Epithelial cell of prostate (primary cell): ENCODE measurements at regions not wholly inside any gene's neighbourhood (a gene's known extent, or its start where the extent isn't known, plus 50 kb on each side); places are given as distances from the start of the nearest gene placed in this dataset.

Experiments used
- DNase-seq: peaks from one replicate; pipeline ENCODE4 v3.0.0-alpha.2; 2011; ENCODE audit warnings: low read depth, low spot score
- H3K27ac ChIP-seq: fragments of 450-650 bp; 2 replicates; pipeline ENCODE4 v1.5.1; 2017; ENCODE audit warnings: mild to moderate bottlenecking

GRCh38 chr2:22215517-22215916, 1091.7 kb downstream of the TDRD15 start:
- no peak for DNase-seq
- no peak overlapping the region for H3K27ac ChIP-seq

- DNase-seq, result no peak
- H3K27ac ChIP-seq, result no peak overlapping the region
These were observed 1094.1 kb downstream of the TDRD15 start for GRCh38 chr2:22217881-22218280.

- DNase-seq, result no peak
- no peak overlapping the region for H3K27ac ChIP-seq
These were observed 1097.2 kb downstream of the TDRD15 start for GRCh38 chr2:22221006-22221405.

- DNase-seq, result no peak
These were observed 1115.2 kb downstream of the TDRD15 start for GRCh38 chr2:22238967-22239366.

GRCh38 chr2:22247466-22247865, 1123.7 kb downstream of the TDRD15 start:
- H3K27ac ChIP-seq, result no peak overlapping the region
- no peak for DNase-seq

More at GRCh38 chr2:22238967-22239366, 1115.2 kb downstream of the TDRD15 start:
- H3K27ac ChIP-seq, result no peak overlapping the region

- H3K27ac ChIP-seq, result no peak overlapping the region
- no peak for DNase-seq
These were observed 1125.1 kb downstream of the TDRD15 start for GRCh38 chr2:22248851-22249250.

- no peak for DNase-seq
- H3K27ac ChIP-seq, result no peak overlapping the region
These were observed 1129.4 kb downstream of the TDRD15 start for GRCh38 chr2:22253171-22253570.

- no peak for DNase-seq
- no peak overlapping the region for H3K27ac ChIP-seq
These were observed 1123.8 kb upstream of the KLHL29 start for GRCh38 chr2:22261165-22261564.

- DNase-seq, result no peak
These were observed 1114.6 kb upstream of the KLHL29 start for GRCh38 chr2:22270341-22270740.

GRCh38 chr2:22273853-22274252, 1111.1 kb upstream of the KLHL29 start:
- DNase-seq, result no peak
- no peak overlapping the region for H3K27ac ChIP-seq

More at GRCh38 chr2:22270341-22270740, 1114.6 kb upstream of the KLHL29 start:
- H3K27ac ChIP-seq, result no peak overlapping the region

GRCh38 chr2:22274661-22275060, 1110.3 kb upstream of the KLHL29 start:
- H3K27ac ChIP-seq, result no peak overlapping the region
- DNase-seq, result no peak

GRCh38 chr2:22276696-22277095, 1108.3 kb upstream of the KLHL29 start:
- DNase-seq, result no peak

GRCh38 chr2:22279541-22279940, 1105.4 kb upstream of the KLHL29 start:
- no peak for DNase-seq
- no peak overlapping the region for H3K27ac ChIP-seq

More at GRCh38 chr2:22276696-22277095, 1108.3 kb upstream of the KLHL29 start:
- no peak overlapping the region for H3K27ac ChIP-seq

- H3K27ac ChIP-seq, result no peak overlapping the region
- peak; percentile 29 for DNase-seq
These were observed 1103.9 kb upstream of the KLHL29 start for GRCh38 chr2:22281033-22281432.

GRCh38 chr2:22282220-22282619, 1102.8 kb upstream of the KLHL29 start:
- no peak overlapping the region for H3K27ac ChIP-seq
- DNase-seq, result no peak

- DNase-seq, result no peak
- H3K27ac ChIP-seq, result no peak overlapping the region
These were observed 1102.1 kb upstream of the KLHL29 start for GRCh38 chr2:22282916-22283315.

GRCh38 chr2:22283436-22283835, 1101.5 kb upstream of the KLHL29 start:
- DNase-seq, result no peak
- H3K27ac ChIP-seq, result no peak overlapping the region

- no peak overlapping the region for H3K27ac ChIP-seq
- DNase-seq, result no peak
These were observed 1094.7 kb upstream of the KLHL29 start for GRCh38 chr2:22290302-22290701.

GRCh38 chr2:22290909-22291473, 1094.0 kb upstream of the KLHL29 start:
- no peak for DNase-seq
- no peak overlapping the region for H3K27ac ChIP-seq

- no peak overlapping the region for H3K27ac ChIP-seq
- no peak for DNase-seq
These were observed 1083.8 kb upstream of the KLHL29 start for GRCh38 chr2:22301228-22301627.

- DNase-seq, result no peak
- no peak overlapping the region for H3K27ac ChIP-seq
These were observed 1058.7 kb upstream of the KLHL29 start for GRCh38 chr2:22326250-22326649.
